ENCODE measurements at regions not wholly inside any gene's neighbourhood (a gene's known extent, or its start where the extent isn't known, plus 50 kb on each side); places are given as distances from the start of the nearest gene placed in this dataset.

GRCh38 chr2:220961143-220961860 lies 610.8 kb downstream of the EPHA4 start:
- H3K9me3 ChIP-seq, result no peaks in the 10 kb centered on the region
- peaks cover 0 to 15% (median 5%) of the 10 kb centered on the region in 3 donors for H3K4me1 ChIP-seq
- 51 to 82% methylated on average over 2 of the region's 2 CpGs for WGBS, 2 donors
- no peaks in the 10 kb centered on the region for H3K36me3 ChIP-seq
- intact Hi-C loops (cut with DNase I), result no loop called here
- DNase-seq, result no peak
- no peak overlapping the region for H3K4me3 ChIP-seq
- TF ChIP-seq CTCF (IDR thresholded peaks at IDR 0.05) (no peak), POLR2A (IDR thresholded peaks at IDR 0.05) (no peak)
- no peaks in the 10 kb centered on the region for H3K27me3 ChIP-seq
- no peak overlapping the region for H3K27ac ChIP-seq

DNA sequence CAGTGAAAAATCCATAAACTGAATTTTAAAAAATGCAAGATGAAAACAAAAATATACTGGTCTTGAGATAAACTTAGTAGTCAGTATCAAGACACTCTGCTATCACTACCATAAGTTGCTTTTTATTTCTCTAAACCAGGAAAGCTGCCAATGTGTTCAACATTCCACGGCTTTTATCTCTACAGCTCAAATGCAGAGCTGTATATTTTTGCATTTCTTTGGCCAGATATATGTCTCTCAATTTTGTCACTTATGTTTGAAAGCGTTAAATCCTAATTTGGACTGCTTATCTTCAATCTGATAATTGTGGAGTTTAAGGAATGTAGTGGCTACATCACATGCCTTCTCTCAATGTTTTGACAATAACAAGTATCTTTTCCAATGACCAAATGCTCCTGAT lies 609.5 kb downstream of the EPHA4 start:
- no peak for DNase-seq
- WGBS, 2 donors, result 63 to 66% methylated on average over 2 of the region's 2 CpGs
- Histone ChIP-seq H3K27me3 (no peaks in the 10 kb centered on the region), H3K27ac (no peak overlapping the region), H3K4me3 (no peak overlapping the region), H3K9me3 (no peaks in the 10 kb centered on the region), H3K36me3 (no peaks in the 10 kb centered on the region), H3K4me1 (peaks cover 0 to 15% (median 5%) of the 10 kb centered on the region in 3 donors)
- TF ChIP-seq CTCF (IDR thresholded peaks at IDR 0.05) (no peak), POLR2A (IDR thresholded peaks at IDR 0.05) (no peak)
- intact Hi-C loops (cut with DNase I), result no loop called here

GRCh38 chr2:220963076-220963475 lies 609.0 kb downstream of the EPHA4 start:
- Histone ChIP-seq H3K27me3 (no peaks in the 10 kb centered on the region), H3K27ac (no peak overlapping the region), H3K9me3 (no peaks in the 10 kb centered on the region), H3K36me3 (no peaks in the 10 kb centered on the region), H3K4me3 (no peak overlapping the region), H3K4me1 (peaks cover 0 to 15% (median 5%) of the 10 kb centered on the region in 3 donors)
- no peak for TF ChIP-seq CTCF (IDR thresholded peaks at IDR 0.05)
- no peak for TF ChIP-seq POLR2A (IDR thresholded peaks at IDR 0.05)
- intact Hi-C loops (cut with DNase I), result no loop called here
- no peak for DNase-seq

- Histone ChIP-seq H3K4me1 (peaks cover 0 to 15% (median 5%) of the 10 kb centered on the region in 3 donors), H3K27ac (no peak overlapping the region), H3K4me3 (no peak overlapping the region), H3K36me3 (no peaks in the 10 kb centered on the region), H3K27me3 (no peaks in the 10 kb centered on the region), H3K9me3 (no peaks in the 10 kb centered on the region)
- DNase-seq, result no peak
- WGBS, 2 donors, result 94 to 95% methylated on average over 3 of the region's 3 CpGs
- no peak for TF ChIP-seq CTCF (IDR thresholded peaks at IDR 0.05)
- TF ChIP-seq POLR2A (IDR thresholded peaks at IDR 0.05), result no peak
- intact Hi-C loops (cut with DNase I), result no loop called here
These were observed 608.2 kb downstream of the EPHA4 start for GRCh38 chr2:220963930-220964329.

- Histone ChIP-seq H3K27me3 (no peaks in the 10 kb centered on the region), H3K9me3 (no peaks in the 10 kb centered on the region), H3K27ac (no peak overlapping the region), H3K4me1 (no peaks in the 10 kb centered on the region), H3K4me3 (no peak overlapping the region), H3K36me3 (no peaks in the 10 kb centered on the region)
- DNase-seq, result no peak
- intact Hi-C loops (cut with DNase I), result no loop called here
- TF ChIP-seq CTCF (IDR thresholded peaks at IDR 0.05) (no peak), POLR2A (IDR thresholded peaks at IDR 0.05) (no peak)
- 47 to 49% methylated on average over 3 of the region's 3 CpGs for WGBS, 2 donors
These were observed 605.5 kb downstream of the EPHA4 start for GRCh38 chr2:220966636-220967035.
